HG02970 (cell line): ENCODE measurements at regions not wholly inside any gene's neighbourhood (a gene's known extent, or its start where the extent isn't known, plus 50 kb on each side); places are given as distances from the start of the nearest gene placed in this dataset.
"Not testable (repeated sequence)": the region's sequence is repeated elsewhere in the genome, so short reads cannot be mapped to it uniquely, and the experiment has no call there.

Experiments used
- ATAC-seq: cut with Tn5 transposase; IDR thresholded peaks from one replicate; pipeline ENCODE4 v1.9.1; 2021; ENCODE audit warnings: mild to moderate bottlenecking, moderate library complexity, moderate number of reproducible peaks; ENCODE audit not compliant: unreplicated experiment, low FRiP score

DNA sequence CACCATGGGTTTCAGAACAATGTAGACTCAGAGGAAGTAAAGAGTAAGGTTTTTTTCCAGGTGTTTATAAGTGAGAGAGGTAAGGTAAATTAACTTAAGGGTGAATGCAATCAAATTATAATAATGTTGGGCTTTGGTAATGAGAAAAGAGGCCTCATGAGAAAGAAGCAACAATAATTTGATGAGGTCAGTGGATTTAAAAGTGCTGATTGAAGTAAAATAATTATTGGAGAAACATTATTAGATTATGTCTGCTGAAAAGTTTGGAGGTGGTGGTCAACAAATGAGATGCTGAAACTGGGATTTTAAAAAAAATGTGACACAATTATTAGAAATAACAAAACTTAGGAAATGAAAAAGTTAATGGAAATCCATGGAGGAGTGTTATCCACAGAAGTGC, 187.4 kb upstream of the BRINP3 start:
- no peak for ATAC-seq

GRCh38 chr1:190667914-190668313, 190.2 kb upstream of the BRINP3 start:
- ATAC-seq = no peak

DNA sequence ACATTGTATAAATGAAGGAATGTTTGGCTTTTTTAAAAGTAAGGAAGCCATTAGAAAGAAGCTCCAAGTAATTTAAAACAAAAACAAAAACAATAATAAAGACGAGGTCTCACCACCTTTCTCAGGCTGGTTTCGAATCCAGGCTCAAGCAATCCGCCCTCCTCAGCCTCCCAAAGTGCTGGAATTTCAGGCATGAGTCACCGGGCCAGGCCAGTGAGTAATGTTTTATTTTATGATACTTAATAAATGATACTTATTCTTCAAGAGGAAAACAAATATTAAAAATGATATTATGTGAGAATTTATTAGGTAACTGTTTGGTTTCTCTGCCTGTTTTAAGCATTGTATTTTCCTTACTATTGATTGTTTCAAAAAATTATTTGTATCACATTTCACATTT, 201.4 kb upstream of the BRINP3 start:
- ATAC-seq = no peak

DNA sequence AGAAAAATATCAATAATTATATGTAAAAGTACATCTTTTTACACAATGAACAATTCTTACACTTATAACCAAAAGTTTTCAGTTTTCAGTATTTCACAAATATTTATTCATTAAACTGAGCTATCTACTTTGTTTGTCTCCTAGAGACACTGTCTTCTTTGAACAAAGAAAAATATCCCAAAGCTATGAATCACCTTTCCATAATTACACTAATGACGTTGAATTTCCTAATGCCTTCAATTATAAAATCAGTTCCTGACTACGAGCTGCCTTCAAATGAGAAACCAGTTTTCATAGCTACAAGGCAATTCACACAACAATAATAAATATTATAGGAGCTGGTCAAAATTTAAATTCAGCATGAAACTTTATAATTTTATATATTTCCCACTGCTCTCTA, 201.8 kb upstream of the BRINP3 start:
- no peak for ATAC-seq

GRCh38 chr1:190679983-190680382, 202.3 kb upstream of the BRINP3 start:
- no peak for ATAC-seq

GRCh38 chr1:190685676-190686075, 208.0 kb upstream of the BRINP3 start:
- ATAC-seq = no peak

- no peak for ATAC-seq
Observed at GRCh38 chr1:190688096-190688495, 210.4 kb upstream of the BRINP3 start.

DNA sequence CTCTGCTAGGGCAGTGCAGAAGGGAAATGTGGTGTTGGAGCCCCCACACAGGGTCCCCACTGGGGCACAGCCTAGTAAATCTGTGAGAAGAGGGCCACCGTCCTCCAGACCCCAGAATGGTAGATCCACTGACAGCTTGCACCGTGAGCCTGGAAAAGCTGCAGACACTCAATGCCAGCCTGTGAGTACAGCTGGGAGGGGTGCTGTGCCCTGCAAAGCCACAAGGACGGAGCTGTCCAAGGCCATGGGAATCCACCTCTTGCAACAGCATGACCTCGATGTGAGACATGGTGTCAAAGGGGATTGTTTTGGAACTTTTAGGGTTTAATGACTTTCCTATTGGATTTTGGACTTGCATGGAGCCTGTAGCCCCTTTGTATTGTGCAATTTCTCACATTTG, 220.8 kb upstream of the BRINP3 start:
- not testable (repeated sequence) for ATAC-seq

DNA sequence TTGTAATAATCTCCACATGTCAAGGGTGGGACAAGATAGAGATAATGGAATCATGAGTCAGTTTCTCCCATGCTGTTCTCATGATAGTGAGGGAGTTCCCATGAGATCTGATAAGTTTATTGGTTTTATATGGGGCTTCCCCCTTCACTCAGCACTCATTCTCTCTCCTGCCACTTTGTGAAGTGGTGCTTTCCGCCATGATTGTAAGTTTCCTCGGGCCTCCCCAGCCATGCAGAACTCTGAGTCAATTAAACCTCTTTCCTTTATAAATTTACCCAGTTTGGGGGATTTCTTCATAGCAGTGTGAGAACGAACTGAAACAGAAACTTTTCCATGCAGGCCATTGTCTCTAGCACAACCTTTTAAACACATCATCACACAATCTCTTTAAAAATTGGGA, 221.5 kb upstream of the BRINP3 start:
- no peak for ATAC-seq

DNA sequence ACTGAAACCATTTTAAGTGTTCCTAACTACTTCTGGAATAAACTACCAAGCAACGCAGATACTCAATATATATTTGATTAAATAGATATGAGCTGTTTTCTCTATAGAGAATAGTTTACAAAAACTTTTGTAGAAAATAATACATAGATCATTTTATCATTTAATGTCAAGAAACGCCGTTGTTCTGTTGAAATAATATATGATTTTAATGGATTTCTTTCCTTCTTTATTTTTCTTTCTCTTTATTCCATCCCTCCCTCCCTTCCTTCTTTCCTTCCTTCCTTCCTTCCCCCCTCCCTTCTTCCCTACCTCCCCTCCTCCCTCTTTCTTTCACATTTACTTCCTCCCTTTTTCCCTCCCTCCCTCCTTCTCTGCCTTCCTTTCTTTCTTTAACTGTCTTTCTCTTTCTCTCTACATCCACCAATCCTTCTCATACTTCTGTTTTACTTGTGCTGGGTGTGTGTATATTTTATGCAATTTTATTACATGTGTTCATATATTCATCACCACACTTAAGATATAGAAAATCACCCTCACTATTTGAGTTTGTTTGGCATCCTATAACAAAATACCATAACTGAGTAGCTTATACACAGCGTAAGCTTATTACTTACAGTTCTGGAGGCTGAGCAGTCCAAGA, 230.9 kb upstream of the BRINP3 start:
- ATAC-seq = no peak

- no peak for ATAC-seq
Observed at GRCh38 chr1:190711069-190711468, 233.4 kb upstream of the BRINP3 start.

DNA sequence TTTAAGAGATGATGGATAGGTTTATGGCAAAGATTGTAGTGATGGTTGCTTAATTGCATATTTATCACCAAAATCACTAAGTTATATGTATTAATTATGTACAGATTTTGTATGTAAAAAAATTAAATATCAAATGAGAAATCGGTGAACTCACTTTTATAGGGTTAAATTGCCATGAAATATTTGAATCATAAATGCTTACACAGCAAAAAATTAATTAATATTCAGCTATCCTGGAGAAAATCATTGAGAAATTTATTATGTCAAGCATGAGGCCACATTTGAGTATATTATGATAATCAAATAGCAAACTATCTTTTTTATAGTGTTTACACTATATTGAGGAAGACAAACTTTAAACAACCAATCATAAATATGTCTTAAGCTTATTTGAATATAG, 239.4 kb upstream of the BRINP3 start:
- ATAC-seq = no peak

GRCh38 chr1:190736971-190737590, 259.4 kb upstream of the BRINP3 start:
- ATAC-seq = no peak

- ATAC-seq = no peak
Observed at GRCh38 chr1:190738317-190738716, 260.7 kb upstream of the BRINP3 start.

DNA sequence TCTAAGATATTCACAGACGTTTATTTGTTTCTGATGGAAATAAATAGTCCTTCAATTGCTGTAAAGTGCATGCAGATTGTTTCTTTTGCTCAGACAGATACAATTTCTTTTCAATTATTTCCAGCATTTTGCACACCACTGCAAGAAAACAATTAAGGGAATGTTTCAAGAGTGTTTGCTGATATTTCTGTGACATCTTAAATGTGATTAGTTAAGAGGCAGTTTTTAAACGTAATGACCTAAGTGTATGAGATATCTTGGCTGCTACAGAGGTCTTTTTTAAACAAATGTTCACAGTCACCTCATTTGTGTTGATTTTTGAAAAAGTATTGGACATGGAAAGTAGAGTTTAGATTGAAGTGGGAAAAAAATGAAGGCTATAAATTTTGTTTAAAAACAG, 262.3 kb upstream of the BRINP3 start:
- ATAC-seq = no peak

DNA sequence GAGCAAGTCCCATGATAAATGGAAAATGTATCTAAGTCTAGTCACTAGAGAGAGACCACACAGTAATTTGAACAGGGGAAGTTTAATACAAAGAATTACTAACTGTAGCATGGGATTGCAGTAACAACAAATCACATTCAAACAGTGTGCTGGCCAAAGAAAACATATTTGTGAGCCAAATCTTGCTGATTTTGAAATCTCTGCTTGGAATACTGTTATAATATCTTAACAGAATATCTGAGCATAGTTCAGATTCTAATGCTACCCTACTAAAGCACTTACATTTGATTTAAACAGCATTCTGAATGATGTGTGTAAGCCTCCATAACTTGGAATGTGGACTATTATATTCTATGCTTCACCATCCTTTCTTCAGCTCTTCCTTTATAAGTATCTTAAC, 270.0 kb upstream of the BRINP3 start:
- no peak for ATAC-seq

DNA sequence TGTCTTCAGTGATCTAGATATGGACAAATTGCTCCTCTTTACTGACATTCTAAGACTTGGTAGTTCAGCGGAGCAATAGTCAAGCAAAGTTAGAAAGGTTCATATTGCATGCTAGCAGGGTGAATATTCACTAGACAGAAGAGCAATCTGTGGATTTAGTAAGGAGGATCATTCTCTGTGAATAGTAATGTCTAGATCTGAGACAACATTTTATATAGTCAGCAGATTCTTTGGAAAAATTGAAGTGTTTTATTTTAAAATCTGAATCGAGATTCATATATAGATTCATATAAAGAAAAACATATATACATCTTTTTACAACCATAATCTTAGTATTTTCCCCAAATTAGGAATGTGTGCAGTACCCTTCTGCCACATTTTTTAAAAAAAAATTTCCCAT, 274.5 kb upstream of the BRINP3 start:
- ATAC-seq = no peak

DNA sequence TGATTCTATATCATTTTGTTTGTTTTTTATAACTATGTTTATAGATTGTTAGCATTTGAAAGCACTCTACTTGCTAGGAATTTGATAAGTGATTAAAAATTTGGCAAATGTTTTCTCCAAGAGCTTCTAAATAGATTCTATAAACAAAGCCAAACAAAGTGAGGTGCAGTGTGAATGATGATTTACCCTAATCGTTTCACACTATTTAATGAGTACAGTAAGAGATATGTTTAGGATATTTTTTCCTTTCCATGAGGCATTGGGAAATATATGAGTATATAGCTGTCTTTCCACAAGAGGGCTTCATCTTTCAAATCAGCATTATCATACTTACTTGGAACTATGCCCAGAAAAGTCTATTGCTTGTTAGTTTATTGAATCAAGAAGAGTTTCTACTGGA, 277.0 kb upstream of the BRINP3 start:
- no peak for ATAC-seq

DNA sequence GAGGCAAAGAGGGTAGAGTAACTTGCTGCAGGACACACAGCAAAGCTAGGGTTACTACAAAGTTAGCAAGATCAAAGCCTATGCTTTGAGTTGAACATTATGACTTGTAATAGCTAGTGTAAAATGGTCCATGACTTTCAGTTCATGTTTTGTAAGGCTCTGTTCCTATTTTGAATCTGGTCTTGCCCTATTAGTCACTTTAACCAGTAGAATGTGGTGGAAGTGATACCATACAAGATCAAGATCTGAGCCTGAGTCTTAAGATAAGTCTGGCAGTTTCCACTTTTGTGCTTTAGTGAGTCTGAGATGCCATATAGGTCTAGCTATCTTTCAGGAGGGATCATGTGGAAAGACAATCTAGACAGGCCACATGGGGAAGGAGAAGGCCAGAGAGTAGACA, 282.1 kb upstream of the BRINP3 start:
- ATAC-seq = peak; percentile 93

DNA sequence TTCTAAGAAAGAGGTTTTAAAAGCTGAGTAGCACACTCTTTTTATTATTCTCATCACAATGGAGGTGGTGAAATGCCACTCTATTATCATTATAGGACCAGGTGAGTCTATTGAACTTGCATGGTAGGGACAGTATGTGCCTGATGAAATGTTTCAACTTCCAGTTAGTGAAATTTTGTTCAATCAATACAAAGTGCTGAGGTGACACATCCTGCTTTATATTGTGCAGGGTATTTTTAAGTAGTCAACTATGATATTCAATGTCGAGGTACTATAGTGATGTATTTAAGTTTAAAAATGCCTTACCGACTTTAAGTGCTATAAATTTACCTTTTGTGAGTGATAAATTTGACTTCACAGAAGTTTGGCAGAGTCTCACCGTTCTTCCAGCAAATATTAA, 284.7 kb upstream of the BRINP3 start:
- no peak for ATAC-seq

- ATAC-seq = no peak
Observed at GRCh38 chr1:190792873-190793272, 315.2 kb upstream of the BRINP3 start.

- ATAC-seq = no peak
Observed at GRCh38 chr1:190807629-190808028, 330.0 kb upstream of the BRINP3 start.

DNA sequence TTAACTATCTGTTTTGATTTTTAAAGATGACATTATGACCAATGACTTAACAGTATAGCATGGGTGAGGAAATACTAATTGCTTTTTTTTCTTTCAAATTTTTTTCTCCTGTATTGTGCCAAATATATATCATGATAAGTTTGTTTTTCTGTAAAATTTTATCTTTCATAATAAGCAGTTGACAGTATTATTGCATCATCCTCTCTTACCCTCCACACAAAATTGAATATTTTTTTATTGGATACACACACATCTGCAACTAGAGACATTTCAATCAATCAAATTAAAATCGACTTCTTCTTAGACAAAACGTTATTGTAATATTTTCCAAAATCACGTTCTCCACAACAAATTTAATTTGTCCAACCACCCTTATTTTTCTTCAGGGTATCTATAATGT, 330.4 kb upstream of the BRINP3 start:
- no peak for ATAC-seq
